ENCODE measurements at regions not wholly inside any gene's neighbourhood (a gene's known extent, or its start where the extent isn't known, plus 50 kb on each side); places are given as distances from the start of the nearest gene placed in this dataset.
"Not testable (repeated sequence)": the region's sequence is repeated elsewhere in the genome, so short reads cannot be mapped to it uniquely, and the experiment has no call there.

DNA sequence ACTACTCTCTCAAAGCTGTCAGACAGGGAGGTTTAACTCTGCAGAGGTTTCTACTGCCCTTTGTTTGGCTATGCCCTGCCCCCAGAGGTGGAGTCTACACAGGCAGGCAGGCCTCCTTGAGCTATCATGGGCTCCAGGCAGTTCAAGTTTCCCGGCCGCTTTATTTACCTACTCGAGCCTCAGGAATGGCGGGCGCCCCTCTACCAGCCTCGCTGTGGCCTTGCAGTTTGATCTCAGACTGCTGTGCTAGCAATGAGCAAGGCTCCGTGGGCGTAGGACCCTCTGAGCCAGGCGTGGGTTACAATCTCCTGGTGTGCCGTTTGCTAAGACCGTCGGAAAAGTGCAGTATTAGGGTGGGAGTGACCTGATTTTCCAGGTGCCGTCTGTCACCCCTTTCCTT is 124.3 kb downstream of the PTCHD1 start:
- not testable (repeated sequence) for DNase-seq (ENCODE audit: low spot score)

DNA sequence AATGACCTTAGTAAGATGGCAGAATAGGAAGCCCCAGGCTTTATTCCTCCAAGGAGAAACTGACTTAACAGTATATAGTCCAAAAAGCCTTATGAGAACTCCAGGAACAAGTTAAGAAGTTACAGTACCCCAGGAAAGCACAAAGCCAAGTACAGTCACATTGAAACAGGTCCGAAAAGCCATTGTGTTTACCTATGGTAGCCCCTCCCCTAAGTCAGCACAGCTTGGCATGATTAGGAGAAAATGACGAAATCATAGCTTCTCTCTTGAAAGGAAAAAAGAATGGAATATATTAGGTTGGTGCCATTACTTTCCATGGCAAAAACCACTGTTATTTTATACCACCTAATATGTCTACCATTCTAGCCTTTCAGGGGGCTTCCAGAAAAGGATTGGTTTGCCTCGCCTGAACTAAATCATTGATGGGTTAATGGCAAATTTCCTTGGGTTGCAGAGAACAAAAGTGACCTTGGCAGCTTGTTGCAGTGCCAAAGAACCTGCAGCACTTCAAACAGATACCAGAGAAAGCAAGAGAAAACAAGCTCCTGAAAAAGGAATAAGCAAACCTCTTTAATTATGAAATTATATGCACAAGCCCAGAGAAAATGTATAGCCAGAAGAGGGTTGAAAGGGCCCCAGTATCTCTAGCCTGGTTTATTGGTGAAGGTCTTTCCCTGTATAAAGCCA is 130.6 kb downstream of the PTCHD1 start:
- no peak for DNase-seq (ENCODE audit: low spot score)

DNA sequence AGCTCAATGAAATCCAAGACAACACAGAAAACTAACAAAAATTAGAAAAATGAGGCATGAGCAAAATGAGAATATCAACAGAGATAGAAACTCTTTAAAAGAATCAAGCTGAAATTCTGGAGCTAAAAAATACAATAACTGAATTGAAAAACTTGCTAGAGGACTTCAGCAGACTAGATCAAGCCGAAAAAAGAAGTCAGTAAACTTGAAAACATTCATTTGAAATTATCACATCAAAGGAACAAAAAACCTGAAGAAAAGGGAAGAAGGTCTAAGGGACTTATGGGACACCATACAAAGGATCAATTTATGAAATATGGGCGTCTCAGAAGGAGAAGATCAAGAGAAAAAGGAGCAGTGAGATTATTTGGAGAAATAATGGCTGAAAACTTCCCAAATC is 131.3 kb downstream of the PTCHD1 start:
- DNase-seq (ENCODE audit: low spot score), result no peak

DNA sequence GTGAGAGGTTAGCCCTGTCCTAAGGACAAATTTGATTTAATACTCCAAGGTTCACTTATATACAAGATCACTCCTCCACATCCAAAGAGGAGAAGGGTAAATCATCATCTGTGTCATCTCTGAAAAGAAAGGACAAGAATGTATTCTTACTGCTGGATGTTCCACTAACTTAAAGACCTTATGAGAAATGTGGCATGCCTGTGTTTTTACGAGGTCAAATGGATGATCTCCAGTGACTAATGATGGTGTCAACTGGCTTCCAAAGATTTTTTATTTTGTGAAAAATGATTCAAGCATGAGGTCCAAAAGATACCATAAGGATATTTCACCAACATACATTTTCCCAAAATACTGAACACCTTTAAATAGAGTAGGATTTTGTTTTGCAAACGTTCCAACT is 143.4 kb downstream of the PTCHD1 start:
- peak; percentile 7 for DNase-seq (ENCODE audit: low spot score)

DNA sequence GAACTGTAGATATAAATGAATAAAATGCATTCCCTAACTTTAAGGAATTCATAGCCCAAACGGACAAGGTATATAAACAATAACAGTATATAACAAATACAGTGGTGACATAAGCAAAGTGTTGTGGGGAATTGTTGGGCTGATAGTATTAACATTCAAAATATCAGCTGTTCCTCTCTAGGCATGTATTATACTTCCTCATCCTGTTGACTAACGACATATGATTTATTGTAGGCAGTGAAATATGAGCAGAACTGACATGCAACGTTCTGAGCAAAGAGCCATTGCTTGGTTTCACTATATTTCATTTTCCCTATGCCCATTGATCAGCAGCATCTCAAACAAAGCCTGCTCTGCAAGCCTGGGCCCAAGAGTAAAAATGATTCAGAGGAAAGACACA is 143.9 kb downstream of the PTCHD1 start:
- no peak for DNase-seq (ENCODE audit: low spot score)

DNA sequence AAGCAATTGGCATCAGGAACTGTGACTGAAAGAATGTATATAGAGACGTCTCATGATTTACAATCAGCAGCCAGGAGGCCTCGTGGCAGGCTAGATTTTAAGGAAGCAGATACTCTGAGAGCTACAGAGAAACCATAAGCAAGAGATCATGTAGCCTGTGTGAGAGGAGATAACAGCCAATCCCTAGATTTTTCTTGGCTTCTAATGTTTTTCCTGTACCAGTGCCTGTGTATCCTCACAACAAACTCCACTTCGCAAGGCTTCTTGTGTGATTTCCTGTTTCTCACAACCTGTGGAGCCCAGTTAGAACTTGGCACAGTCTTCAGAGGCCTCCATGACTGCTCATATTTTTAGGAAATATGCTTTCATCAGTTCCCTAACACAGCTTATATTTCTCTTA is 147.9 kb downstream of the PTCHD1 start:
- DNase-seq (ENCODE audit: low spot score), result no peak

DNA sequence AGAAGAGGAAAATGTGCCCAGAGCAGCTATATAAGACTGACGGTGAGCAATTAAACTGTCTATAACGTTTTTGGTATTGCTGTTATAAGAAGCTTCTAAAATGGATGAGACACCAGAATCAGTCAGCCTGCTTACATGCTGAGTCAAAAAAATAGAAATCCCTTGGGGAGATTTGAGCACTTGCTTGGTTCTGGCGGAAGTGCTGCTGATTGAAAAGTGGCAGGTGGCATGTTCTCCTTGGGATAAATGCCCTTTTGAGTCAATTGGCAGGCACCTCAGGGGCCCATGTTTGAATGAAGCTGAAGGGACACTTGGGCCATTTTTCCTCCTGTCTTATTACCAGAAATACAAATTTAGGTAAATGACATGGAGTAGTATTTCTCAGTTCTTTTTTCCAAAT is 148.7 kb downstream of the PTCHD1 start:
- no peak for DNase-seq (ENCODE audit: low spot score)

DNA sequence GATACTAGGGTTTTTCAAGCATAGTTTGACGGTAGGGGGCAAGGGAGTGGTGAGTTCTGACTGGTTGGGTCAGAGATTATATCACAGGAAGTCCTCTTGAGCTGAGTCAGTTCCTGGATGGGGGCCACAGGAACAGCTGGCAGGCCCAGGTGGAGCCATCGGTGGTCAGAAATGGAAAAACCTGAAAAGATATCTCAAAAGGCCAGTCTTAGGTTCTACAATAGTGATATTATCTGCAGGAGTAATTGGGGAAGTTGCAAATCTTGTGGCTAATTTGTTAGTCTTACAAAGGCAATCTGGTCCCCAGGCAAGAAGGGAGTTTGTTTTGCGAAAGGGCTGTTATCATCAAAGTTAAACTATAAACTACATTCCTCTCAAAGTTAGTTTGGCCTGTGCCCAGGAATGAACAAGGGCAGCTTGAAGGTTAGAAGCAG is 159.3 kb downstream of the PTCHD1 start:
- peak; percentile 81 for DNase-seq (ENCODE audit: low spot score)

DNA sequence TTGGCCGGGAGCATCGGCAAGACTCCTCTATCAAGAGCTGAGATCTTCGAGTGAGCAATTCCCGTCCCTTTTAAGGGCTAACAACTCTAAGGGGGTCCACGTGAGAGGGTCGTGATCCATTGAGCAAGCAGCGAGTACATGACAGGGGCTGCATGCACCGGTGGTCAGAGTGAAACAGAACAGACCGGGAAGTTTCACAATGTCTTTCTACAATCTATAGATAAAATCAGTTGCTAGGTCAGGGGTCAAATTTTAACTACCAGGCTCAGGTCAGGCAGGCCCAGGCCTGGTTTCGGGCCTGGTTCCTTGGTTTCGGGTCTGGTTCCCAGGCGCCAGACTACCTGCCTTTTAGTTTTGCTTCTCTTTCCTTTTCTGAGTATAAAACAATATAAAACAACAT is 160.1 kb downstream of the PTCHD1 start:
- DNase-seq (ENCODE audit: low spot score), result no peak

DNA sequence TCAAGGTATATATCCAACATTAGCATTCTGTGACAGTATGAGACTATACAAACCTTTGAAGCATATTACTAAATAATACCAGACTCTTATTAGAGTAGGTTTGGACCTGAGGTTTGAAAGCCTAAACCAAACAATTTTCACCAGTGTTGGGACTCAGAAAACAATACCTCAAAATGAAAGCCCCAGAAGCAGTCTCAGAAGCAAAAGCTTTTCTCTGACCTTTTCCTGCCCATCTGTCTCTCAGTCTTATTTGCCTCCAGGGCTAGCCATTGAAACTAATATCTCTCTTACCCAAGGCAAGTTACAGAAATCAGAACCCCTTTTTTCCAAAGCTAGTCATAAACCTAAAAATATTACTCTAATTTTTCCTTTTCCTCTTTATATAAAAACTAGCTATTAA is 163.3 kb downstream of the PTCHD1 start:
- no peak for DNase-seq (ENCODE audit: low spot score)

DNA sequence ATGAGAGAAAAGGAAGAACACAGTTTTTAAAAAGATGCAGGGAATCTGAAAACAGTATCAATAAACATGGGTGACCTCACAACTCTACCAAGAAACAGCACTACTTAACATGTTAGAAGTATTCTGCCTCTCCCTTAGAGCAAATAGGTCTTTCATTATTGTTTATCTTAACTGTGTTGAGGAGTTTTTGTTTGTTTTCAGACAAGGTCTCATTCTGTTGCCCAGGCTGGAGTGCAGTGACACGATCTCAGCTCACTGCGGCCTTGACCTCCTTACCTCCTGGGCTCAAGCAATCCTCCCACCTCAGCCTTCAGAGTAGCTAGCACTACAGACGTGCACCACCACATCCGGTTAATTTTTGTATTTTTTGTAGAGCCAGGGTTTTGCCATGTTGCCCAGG is 165.3 kb upstream of the PRDX4 start:
- no peak for DNase-seq (ENCODE audit: low spot score)

DNA sequence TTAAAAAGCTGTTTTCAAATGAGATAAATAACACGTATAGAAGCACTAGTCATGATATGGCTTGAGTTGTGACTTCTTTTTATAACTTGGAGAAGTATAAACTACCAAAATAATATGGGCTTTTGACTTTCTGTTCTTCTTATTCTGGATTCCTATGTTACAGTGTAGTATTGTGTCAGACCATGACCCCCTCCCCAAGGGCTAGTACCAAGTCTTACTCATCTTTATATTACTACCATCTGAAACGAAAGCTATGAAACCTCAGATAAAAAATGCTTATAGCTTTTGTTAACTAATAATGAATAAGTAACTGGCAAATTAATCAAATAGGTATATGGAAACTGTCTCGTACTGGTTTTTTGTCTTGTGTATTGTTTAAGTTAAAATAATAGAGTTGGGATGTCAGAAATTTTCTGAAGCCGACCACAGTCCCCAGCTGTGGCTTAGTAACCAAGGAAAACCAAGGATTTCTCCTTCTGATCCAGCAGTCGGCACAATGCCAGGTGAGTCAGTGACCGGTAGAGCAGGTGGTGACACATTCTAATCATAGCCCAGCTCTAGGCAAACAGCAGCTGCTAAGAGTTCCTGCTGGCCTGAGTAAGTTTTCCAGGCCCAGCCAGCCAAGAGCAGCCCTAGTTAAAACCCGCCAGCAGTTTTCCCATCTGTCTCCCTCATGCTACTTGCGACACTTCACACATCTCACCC is 163.3 kb upstream of the PRDX4 start:
- peak; percentile 97 for DNase-seq (ENCODE audit: low spot score)

DNA sequence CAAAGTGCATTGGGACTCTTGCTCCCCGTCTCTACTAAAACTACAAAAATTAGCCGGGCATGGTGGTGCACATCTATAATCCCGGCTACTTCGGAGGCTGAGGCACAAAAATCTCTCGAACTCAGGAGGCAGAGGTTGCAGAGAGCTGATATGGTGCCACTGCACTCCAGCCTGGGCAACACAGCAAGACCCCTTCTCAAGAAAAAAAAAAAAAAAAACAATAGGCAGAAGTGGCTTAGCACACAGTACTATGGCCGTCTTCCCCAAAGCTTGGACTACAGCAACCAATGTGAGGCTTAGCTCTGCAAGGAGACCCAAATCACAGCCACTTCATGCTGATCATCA is 162.8 kb upstream of the PRDX4 start:
- DNase-seq (ENCODE audit: low spot score), result no peak

DNA sequence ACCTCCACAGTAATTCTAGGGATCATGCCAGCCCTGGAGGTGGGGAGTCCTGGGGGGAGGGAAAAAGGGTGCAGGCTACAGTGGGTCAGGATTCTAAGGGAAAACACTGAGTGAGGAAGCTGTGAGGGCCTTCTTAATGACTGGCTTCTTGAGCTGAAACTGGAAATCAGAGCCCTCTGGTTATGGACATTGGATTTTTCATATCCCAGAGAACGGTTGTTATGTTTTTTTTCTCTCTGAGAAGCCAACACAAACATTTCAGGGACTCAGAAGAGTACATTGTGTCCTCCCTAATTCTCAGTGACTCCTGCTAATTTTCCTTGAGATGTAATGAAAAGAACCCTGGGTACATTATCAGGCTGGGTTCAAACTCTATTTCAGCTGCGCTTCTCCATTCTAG is 162.4 kb upstream of the PRDX4 start:
- DNase-seq (ENCODE audit: low spot score), result no peak

DNA sequence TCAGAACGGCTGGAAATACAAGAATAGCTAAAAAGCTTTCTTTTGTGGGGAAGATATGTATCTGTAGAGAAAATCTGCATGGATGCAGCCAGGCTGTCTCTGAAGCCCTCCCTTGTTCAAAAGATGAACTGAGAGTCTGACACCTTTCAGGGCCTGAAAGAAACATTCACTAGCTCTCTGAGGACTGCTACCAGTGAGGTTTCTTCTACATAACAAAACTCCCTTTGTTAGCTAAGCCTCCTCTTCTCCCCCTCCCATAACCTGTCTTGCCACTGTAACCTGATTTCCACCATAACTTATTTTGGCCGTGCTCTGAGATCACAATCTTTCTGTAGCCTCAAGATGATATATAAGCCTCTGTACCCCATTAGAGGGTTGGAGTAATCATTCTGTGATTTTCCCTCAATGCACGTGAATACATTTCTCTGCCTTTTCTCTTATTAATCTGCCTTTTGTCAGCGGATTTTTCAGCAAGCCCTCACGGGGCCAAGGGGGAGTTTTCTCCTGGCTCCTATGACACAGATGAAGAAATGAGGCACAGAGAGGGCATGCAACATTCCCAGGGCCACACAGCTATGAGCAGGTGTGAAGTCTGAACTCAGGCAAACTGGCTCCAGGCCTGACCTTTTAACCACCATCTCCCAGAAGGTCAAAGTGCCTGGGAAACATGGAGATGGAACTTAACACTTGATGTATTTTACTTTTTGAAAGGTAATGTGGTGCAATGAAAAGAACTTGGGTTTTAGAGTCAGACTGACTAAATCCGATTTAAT is 161.6 kb upstream of the PRDX4 start:
- no peak for DNase-seq (ENCODE audit: low spot score)

DNA sequence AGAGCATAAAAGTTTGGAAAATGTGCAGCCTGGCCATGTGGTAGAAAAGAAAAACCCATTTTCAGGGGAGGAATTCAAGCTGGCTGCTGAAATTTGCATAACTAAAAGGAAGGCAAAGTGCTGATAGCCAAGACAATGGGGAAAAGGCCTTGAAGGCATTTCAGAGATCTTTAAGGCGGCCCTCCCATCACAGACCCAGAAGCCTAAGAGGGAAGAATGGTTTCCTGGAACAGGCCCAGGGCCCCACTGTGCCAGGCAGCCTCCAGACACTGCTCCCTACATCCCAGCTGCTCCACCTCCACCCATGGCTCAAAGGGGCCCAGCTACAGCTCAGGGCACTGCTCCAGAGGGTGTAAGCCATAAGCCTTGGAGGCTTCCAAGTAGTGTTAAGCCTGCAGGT is 158.0 kb upstream of the PRDX4 start:
- no peak for DNase-seq (ENCODE audit: low spot score)

DNA sequence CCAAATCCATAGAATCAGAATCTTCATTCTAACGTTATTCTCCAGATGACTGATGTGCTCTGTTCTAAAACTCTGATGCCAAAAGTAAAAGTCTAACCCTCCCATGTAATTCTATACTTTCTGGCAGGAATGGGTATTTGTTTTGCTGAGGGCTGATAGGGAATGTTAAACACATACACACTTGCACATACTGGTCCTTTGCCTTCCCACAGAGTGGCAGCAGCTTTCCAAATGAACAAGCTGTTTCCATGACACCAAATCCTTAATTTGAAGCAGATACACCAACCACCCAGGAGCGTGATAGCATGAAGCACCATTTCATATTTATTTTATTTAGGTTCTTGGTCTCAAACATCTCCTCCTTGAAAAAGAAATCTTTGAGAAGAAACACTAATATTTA is 155.5 kb upstream of the PRDX4 start:
- DNase-seq (ENCODE audit: low spot score), result no peak

DNA sequence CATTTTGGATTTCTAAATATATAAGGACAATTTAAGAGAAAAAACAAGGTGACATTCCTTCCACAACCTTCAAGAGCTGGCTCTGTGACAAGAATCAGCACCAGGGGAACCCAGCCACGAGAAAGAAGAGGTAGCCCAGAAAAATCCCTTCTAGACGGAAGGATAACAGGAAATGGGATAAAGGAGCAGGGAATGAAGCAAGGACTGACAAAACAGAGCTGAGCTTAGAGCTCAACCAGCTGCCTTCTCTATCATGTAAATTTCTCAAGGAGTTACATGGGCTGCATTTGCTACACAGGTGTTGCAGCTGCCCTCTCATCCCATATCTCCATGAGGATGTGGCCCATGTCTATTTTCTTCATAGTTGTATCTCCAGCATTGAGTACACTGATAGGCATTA is 154.2 kb upstream of the PRDX4 start:
- DNase-seq (ENCODE audit: low spot score), result peak; percentile 6

DNA sequence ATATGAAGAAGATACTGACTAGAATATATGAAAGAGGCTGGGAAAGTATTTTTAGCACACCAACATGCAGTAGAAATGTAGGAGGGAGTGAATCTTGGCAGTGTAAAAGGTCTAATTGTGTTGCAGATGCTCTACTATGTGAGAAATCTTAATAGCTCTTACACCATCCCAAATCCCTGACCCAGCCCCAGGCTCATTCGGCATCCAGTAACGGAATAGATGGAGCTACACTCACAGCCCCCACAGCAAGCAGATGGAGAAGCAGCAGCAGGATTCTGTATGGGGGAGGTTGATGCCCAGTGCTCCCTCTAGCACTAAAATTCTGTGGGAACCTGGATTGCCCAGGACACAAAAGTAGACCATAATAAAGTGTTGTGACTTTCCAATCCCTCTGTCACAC is 153.2 kb upstream of the PRDX4 start:
- no peak for DNase-seq (ENCODE audit: low spot score)

DNA sequence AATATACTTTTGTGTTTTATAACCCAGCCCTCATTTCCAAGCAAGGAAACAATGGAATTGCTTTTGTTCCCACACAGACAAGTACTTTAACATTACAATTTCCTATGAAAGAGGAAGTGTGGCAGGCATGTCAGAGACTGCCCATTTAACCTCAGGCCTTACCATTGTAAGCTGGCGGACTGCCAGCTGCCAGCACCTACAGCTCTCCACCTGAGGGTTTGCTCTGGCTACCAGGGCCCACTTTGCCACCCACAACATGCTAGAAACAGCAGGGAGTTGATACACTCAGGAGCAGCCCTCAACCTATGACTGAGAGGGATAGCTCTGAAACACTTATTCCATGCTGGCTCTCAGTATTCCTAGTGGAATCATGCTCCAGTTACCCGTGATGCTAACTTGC is 152.3 kb upstream of the PRDX4 start:
- no peak for DNase-seq (ENCODE audit: low spot score)

DNA sequence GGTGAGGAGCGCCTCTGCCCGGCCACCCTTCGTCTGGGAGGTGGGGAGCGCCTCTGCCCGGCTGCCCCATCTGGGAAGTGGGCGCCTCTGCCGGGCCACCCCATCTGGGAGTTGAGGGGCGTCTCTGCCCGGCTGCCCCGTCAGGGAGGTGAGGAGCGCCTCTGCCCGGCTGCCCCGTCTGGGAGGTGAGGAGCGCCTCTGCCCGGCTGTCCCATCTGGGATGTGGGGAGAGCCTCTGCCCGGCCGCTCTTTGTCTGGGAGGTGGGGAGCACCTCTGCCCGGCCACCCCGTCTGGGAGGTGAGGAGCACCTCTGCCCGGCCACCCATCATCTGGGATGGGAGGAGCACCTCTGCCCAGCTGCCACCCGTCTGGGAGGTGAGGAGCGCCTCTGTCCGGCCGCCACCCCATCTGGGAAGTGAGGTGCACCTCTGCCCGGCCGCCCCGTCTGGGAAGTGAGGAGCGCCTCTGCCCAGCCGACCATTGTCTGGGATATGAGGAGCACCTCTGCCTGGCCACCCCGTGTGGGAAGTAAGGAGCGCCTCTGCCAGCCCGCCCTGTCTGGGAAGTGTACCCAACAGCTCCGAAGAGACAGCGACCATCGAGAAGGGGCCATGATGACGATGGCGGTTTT is 144.2 kb upstream of the PRDX4 start:
- not testable (repeated sequence) for DNase-seq (ENCODE audit: low spot score)

DNA sequence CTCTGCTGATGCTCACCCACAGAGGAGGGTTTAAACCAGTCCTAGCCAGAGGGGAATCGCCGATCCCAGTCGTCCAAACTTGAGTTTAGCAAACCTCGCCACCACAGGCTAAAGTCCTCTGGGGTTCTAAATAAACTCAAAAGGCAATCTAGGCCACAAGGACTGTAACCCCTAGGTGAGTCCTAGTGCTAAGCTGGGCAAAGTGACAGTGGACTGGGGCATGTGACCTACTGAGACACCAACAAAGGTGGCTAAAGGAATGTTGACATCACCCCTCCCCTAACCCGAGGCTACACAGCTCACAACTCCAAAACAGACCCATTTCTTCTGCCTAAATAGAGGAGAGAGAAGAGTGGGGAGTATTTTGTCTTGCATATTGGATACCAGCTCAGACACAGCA is 142.8 kb upstream of the PRDX4 start:
- DNase-seq (ENCODE audit: low spot score), result no peak

DNA sequence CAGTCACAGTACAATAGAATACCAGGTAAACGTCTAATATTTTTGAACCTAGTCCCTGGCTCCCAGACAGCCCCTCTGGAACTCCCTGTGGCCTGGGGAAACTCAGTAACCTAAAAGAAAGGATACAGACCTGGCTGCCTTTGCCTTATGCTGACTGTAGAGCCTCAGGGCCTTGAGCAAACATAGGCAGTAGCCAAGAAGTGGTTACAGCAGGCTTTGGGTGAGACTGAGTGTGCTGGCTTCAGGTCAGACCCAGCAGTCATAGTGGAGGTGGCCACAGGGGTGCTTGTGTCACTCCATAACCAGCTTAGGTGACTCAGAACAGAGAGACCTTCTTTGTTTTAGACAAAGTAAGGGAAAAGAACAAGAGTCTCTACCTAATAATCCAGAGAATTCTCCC is 141.8 kb upstream of the PRDX4 start:
- no peak for DNase-seq (ENCODE audit: low spot score)
